Large intestine (tissue), 3 donors: ENCODE measurements at regions not wholly inside any gene's neighbourhood (a gene's known extent, or its start where the extent isn't known, plus 50 kb on each side); places are given as distances from the start of the nearest gene placed in this dataset.

Experiments
- DNase-seq, 2 donors: peaks; one replicate each; pipeline versions ENCODE4 v3.0.0 to v3.0.0-alpha.2; 2013
- H3K27ac ChIP-seq: one replicate; pipeline ENCODE4 v1.5.1; 2013; ENCODE audit warnings: low read length
- H3K27me3 ChIP-seq: 2 replicates; pipeline ENCODE4 v1.6.1; 2013; ENCODE audit warnings: low read length; ENCODE audit not compliant: control insufficient read depth, insufficient read depth
- H3K36me3 ChIP-seq: 2 replicates; pipeline ENCODE4 v1.6.1; 2013; ENCODE audit warnings: low read length; ENCODE audit not compliant: control insufficient read depth, insufficient read depth
- H3K4me1 ChIP-seq: one replicate; pipeline ENCODE4 v1.6.1; 2013; ENCODE audit warnings: low read length; ENCODE audit not compliant: control insufficient read depth, insufficient read depth
- H3K4me3 ChIP-seq: one replicate; pipeline ENCODE4 v1.5.1; 2013; ENCODE audit warnings: low read length
- H3K9me3 ChIP-seq: one replicate; pipeline ENCODE4 v1.6.1; 2013; ENCODE audit warnings: mild to moderate bottlenecking, low read depth, low read length, moderate library complexity; ENCODE audit not compliant: control insufficient read depth
- WGBS: methylation state at CpG from one replicate; pipeline ENCODE4 v1.1.5; 2013; ENCODE audit warnings: low lambda C conversion rate; ENCODE audit not compliant: insufficient coverage; 5-methylcytosine and 5-hydroxymethylcytosine counted together

DNA sequence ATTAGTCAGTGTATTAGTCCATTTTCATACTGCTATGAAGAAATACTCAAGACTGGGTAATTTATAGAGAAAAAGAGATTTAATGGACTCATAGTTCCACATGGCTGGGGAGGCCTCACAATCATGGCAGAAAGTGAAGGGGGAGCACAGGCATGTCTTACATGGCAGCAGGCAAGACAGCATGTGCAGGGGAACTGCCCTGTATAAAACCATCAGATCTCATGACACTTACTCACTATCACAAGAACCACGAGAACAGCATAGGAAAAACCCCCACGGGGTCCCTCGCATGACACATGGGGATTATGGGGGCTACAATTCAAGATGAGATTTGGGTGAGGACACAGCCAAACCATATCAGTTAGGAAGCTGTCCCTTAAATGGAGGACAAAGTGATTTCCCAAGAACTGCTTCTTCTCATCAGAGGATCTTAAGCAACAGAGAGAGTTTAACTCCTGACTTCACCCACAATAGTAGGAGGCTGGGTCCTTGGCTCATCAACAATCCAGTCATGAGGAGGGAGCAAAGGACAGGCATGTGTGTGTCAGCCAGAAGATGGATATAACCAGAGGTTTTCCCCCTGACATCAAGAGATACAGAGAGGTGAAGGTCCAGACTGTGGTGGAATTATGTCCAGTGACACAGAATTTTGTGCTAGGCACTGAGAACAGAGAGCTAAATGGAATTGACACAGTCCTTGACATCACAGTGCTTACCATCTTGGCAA is 203.8 kb upstream of the SH3BP4 start:
- DNase-seq, result peak; percentile 72 to 81
- WGBS, result no CpG with 5 or more reads among the region's 3 CpGs

DNA sequence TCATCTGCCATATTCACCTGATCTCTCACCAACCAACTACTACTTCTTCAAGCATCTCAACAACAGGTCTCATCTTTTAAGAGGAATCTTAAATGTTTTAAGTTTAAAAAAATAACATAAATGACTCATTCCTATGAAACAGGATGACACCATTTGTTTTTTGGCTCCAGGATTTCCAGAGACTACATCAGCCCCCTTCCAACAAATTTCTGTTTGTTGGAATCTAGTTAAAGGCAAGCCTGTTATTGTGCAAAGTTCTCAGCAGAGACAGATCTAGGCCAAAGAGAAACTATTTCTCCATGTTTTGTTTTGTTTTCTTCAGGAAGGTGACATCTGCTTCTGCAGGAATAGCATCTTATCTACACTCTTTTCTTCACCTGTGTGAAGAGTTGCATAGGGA is 204.8 kb upstream of the SH3BP4 start:
- no peak for DNase-seq
- H3K27ac ChIP-seq, result no peak overlapping the region
- no peak overlapping the region for H3K4me3 ChIP-seq

More for the DNA sequence above, 203.8 kb upstream of the SH3BP4 start:
- H3K27me3 ChIP-seq, result no peaks in the 10 kb centered on the region
- H3K4me3 ChIP-seq, result no peak overlapping the region
- H3K36me3 ChIP-seq, result no peaks in the 10 kb centered on the region
- H3K4me1 ChIP-seq, result no peaks in the 10 kb centered on the region
- peak overlapping the region; percentile 64 for H3K27ac ChIP-seq
- H3K9me3 ChIP-seq, result no peaks in the 10 kb centered on the region

DNA sequence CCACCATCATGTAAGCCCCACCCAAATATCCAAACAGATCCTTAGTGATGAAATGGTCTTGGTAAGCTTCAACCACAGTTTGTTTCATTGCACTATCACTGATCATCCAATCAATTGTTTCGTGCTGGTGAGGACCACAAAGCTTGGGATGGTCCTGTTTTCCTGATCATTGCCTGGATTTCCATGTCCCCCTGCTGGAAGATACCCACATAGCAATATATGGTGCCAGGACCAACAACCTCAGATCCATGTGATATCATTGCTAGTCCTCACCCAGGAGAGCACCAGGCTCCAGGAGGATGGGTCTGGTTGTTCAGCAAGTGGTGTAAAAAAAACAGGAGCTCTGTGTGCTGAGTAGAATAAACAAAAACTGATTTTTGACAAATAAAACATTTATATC is 206.5 kb upstream of the SH3BP4 start:
- H3K27me3 ChIP-seq, result no peaks in the 10 kb centered on the region
- no peaks in the 10 kb centered on the region for H3K9me3 ChIP-seq
- WGBS, result no CpG with 5 or more reads among the region's 1 CpG
- H3K27ac ChIP-seq, result no peak overlapping the region
- H3K4me1 ChIP-seq, result no peaks in the 10 kb centered on the region
- DNase-seq, result no peak
- no peak overlapping the region for H3K4me3 ChIP-seq
- no peaks in the 10 kb centered on the region for H3K36me3 ChIP-seq

More for the DNA sequence above, 204.8 kb upstream of the SH3BP4 start:
- H3K4me1 ChIP-seq, result no peaks in the 10 kb centered on the region
- H3K27me3 ChIP-seq, result no peaks in the 10 kb centered on the region
- H3K9me3 ChIP-seq, result no peaks in the 10 kb centered on the region
- no peaks in the 10 kb centered on the region for H3K36me3 ChIP-seq

DNA sequence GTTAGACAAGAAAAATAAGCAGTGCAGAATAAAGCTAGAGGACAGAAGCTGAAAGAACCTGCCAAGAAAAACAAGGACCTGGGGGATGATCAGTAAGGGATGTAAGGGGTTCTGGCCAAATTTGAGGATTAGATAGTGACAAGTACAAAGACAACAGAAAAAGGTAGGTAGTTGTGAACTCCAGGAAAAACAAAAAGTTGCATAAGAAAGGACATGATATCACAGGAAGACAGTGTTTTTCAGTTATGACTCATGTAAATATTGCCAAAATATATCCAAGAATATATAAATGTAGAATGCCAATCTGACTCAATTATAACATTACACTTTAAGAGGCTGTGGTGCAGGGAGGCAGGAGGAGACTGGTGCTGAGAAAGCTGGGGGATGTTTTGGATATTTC is 209.8 kb upstream of the SH3BP4 start:
- Histone ChIP-seq H3K27ac (no peak overlapping the region), H3K9me3 (no peaks in the 10 kb centered on the region), H3K4me3 (no peak overlapping the region), H3K36me3 (no peaks in the 10 kb centered on the region), H3K4me1 (no peaks in the 10 kb centered on the region), H3K27me3 (no peaks in the 10 kb centered on the region)
- no peak for DNase-seq

DNA sequence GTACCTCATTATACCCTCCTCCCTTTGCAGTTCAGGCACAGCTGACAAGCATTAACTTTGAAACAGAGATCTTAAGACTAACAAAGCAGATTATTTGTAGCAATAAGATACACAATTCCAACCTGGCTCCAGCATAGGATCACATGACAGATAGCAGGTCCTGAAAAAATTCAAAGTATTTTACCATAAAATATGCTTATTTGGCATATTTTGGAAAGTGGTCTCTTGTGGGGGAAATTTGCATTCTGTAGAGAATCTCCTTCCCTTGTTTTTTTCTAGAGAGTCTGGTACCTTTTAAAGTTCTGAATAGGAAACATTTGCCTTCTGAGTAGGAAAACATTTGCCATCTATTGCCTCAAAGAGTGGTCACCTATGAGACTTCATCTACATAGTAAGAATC is 212.8 kb upstream of the SH3BP4 start:
- H3K36me3 ChIP-seq, result no peaks in the 10 kb centered on the region
- no peak for DNase-seq
- no peak overlapping the region for H3K27ac ChIP-seq
- H3K27me3 ChIP-seq, result no peaks in the 10 kb centered on the region
- H3K9me3 ChIP-seq, result no peaks in the 10 kb centered on the region
- H3K4me1 ChIP-seq, result no peaks in the 10 kb centered on the region
- H3K4me3 ChIP-seq, result no peak overlapping the region

DNA sequence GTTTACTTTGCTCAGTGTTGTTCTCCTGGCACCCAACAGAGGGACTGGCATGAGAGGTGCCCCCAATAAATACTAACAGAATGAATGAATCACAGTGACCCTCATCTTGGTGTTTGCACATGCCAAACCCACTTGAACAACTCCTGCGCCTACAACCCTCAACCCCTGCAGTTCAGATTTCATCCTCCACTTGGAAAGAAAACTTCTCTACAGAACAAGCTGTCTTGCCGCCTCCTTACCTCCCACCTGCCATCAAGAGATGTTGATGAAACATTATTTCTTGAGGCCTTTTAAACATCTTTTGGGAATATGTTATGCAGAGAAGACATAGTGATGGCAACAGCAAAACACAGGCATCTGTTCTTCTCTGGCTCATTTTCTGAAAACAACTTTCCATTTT is 216.0 kb upstream of the SH3BP4 start:
- Histone ChIP-seq H3K9me3 (no peaks in the 10 kb centered on the region), H3K4me1 (no peaks in the 10 kb centered on the region), H3K27me3 (no peaks in the 10 kb centered on the region), H3K4me3 (no peak overlapping the region), H3K36me3 (no peaks in the 10 kb centered on the region), H3K27ac (no peak overlapping the region)
- no peak for DNase-seq
- 86% methylated on average over 1 of the region's 2 CpGs for WGBS

DNA sequence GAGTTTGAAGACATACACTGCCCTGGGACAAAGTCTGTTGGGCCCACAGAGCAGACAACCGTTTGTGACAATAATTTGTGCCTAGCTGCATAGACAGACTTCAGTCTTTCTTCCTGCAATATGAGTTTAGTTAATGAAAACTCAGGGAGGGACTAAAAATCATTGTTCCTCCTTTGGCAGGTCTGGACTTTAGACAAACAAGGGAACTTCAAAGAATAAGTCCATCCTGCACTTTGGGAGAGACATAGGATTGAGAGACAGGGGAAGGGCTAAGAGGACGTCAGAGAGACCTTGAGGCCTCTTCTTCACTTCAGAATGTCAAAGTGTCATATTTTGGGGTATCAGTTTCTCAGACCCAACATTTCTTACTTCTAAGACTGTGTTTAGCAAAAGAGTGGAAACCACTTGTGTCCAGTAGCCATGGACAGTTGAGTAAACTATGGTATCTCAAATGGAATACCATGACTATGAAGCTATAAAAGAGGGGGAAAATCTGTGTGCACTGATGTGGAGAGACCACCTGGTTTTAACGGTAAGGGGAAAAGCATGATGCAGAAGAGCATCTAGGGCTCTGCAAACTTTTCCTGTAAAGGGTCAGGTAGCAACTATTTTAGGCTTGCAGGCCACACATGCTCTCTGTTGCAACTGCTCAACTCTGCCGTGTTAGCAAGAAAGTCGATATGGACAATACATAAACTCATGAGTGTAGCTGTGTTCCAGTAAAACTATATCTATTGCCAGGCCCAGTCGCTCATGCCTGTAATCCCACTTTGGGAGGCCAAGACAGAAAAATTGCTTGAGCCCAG is 217.8 kb upstream of the SH3BP4 start:
- no CpG with 5 or more reads among the region's 6 CpGs for WGBS

DNA sequence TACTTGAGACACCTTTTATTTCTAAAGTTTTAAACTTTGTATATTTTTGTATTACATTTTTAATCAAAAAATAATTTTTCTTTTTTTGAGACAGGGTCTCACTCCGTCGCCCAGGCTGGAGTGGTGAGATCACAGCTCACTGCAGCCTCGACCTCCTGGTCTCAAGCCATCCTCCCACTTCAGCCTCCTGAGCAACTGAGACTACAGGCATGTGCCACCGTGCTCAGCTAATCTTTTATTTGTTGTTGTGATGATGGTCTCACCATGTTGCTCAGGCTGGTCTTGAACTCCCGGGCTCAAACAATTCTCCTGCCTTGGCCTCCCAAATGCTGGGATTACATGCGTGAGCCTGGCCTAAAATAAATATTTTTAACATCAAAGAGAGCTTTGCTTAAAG is 218.7 kb upstream of the SH3BP4 start:
- Histone ChIP-seq H3K4me3 (no peak overlapping the region), H3K9me3 (no peaks in the 10 kb centered on the region), H3K27me3 (no peaks in the 10 kb centered on the region), H3K36me3 (no peaks in the 10 kb centered on the region), H3K27ac (no peak overlapping the region), H3K4me1 (no peaks in the 10 kb centered on the region)
- DNase-seq, result no peak
- WGBS, result 92% methylated on average over 4 of the region's 6 CpGs

More for the DNA sequence above, 217.8 kb upstream of the SH3BP4 start:
- DNase-seq, result peak in 1 of 2 donors; percentile 5
- no peak overlapping the region for H3K27ac ChIP-seq
- no peaks in the 10 kb centered on the region for H3K27me3 ChIP-seq
- H3K9me3 ChIP-seq, result no peaks in the 10 kb centered on the region
- no peak overlapping the region for H3K4me3 ChIP-seq
- H3K4me1 ChIP-seq, result no peaks in the 10 kb centered on the region
- H3K36me3 ChIP-seq, result no peaks in the 10 kb centered on the region

DNA sequence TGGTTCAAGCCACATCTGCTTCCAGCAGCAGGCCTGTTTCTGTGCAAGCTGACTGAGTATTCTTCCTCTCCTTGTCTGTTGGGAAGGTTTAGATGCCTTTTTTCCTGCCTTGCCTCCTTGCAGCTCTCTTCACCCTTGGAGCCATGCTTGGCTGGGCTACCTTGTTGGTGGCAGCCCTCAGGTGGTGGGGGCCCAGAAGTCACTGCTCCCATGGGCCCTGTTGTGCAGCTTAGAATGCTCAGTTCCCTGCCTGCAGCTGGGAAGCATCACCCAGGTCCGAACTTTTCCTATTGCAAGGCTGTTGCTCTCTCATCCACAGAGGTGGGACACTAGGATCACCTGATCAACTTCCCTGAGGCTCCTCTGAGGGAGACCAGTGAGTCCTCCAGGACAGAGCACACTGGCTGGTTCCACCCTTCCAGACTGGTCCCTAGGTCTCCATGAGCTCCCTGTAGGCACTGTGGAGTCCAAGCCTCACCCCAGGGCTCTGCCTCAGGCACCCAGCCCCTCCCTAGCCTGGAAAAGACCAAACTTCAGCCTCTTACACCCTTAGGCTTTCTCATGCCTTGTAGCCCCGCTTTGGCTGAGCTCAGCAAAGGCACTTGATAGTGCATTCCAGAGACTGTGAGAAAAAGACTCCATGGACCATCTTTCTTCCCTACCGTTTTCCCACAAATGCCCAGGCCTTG is 219.3 kb upstream of the SH3BP4 start:
- 100% methylated on average over 1 of the region's 3 CpGs for WGBS

DNA sequence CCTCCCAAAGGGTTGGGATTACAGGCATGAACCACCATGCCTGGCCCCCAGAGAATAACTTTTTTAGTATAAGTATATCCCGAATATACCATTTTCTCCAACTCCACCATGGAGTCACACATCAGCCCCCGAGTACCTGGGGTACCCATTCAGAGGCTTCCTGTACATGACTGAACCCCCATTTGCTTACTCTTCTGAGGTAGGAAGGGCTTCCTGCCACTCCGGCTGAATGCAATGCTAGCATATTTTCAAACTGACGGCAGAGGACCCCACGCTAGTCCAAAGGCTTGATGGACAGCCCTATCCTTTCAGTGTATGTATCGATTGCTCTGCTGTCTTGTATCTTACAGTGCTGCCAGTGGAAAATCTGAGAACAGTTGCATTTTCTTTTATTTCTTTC is 220.6 kb upstream of the SH3BP4 start:
- H3K27me3 ChIP-seq, result no peaks in the 10 kb centered on the region
- H3K4me1 ChIP-seq, result no peaks in the 10 kb centered on the region
- 93% methylated on average over 3 of the region's 6 CpGs for WGBS
- no peaks in the 10 kb centered on the region for H3K36me3 ChIP-seq
- H3K27ac ChIP-seq, result no peak overlapping the region
- no peak overlapping the region for H3K4me3 ChIP-seq
- no peaks in the 10 kb centered on the region for H3K9me3 ChIP-seq
- DNase-seq, result no peak

More for the DNA sequence above, 219.3 kb upstream of the SH3BP4 start:
- Histone ChIP-seq H3K4me1 (no peaks in the 10 kb centered on the region), H3K4me3 (no peak overlapping the region), H3K9me3 (no peaks in the 10 kb centered on the region), H3K27ac (no peak overlapping the region), H3K36me3 (no peaks in the 10 kb centered on the region), H3K27me3 (no peaks in the 10 kb centered on the region)
- DNase-seq, result no peak
